WTC11 (cell line): ENCODE measurements at regions not wholly inside any gene's neighbourhood (a gene's known extent, or its start where the extent isn't known, plus 50 kb on each side); places are given as distances from the start of the nearest gene placed in this dataset.

Experiments used
- AFF4 ChIP-seq: sonication (generic); formaldehyde crosslinking; IDR thresholded peaks from 2 replicates; pipeline ENCODE4 v1.8.1; 2023; ENCODE audit warnings: mild to moderate bottlenecking, missing genetic modification reagents, borderline replicate concordance
- CTCF ChIP-seq: fragments of 200-600 bp; IDR thresholded peaks from 2 replicates; pipeline ENCODE4 v1.8.0; 2022; ENCODE audit warnings: antibody characterized with exemption
- FOXP1 ChIP-seq: sonication (generic); formaldehyde crosslinking; IDR thresholded peaks from 2 replicates; pipeline ENCODE4 v1.8.0; 2022; ENCODE audit warnings: missing genetic modification reagents, mild to moderate bottlenecking, moderate library complexity, borderline replicate concordance
- ZNF416 ChIP-seq: fragments of 250-450 bp; sonication (Bioruptor Pico); IDR thresholded peaks from 2 replicates; pipeline ENCODE4 v1.9.0; 2021; ENCODE audit warnings: mild to moderate bottlenecking, inconsistent platforms
- ZNF425 ChIP-seq: fragments of 250-450 bp; sonication (Bioruptor Pico); conservative IDR thresholded peaks from 2 replicates; pipeline ENCODE4 v1.9.0; 2021; ENCODE audit warnings: mild to moderate bottlenecking
- TF ChIP-seq, protein P1 (sequence below): sonication (generic); formaldehyde crosslinking; IDR thresholded peaks from 2 replicates; pipeline ENCODE4 v1.8.1; 2023; ENCODE audit warnings: mild to moderate bottlenecking, missing genetic modification reagents

GRCh38 chr6:105526225-105526872 is 123.5 kb upstream of the PREP start:
- TF ChIP-seq ZNF425 (CRISPR knock-in tag) (no peak), FOXP1 (CRISPR knock-in tag) (no peak), CTCF (no peak), AFF4 (no peak), ZNF416 (no peak)
- TF ChIP-seq, protein P1, sequence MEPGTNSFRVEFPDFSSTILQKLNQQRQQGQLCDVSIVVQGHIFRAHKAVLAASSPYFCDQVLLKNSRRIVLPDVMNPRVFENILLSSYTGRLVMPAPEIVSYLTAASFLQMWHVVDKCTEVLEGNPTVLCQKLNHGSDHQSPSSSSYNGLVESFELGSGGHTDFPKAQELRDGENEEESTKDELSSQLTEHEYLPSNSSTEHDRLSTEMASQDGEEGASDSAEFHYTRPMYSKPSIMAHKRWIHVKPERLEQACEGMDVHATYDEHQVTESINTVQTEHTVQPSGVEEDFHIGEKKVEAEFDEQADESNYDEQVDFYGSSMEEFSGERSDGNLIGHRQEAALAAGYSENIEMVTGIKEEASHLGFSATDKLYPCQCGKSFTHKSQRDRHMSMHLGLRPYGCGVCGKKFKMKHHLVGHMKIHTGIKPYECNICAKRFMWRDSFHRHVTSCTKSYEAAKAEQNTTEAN (CRISPR knock-in tag): no peak
